ENCODE measurements at regions not wholly inside any gene's neighbourhood (a gene's known extent, or its start where the extent isn't known, plus 50 kb on each side); places are given as distances from the start of the nearest gene placed in this dataset.

- Histone ChIP-seq H3K27me3 (ENCODE audit: insufficient read depth, low read length) (no peaks in the 10 kb centered on the region), H3K4me3 (ENCODE audit: insufficient read depth, low read length) (no peak overlapping the region), H3K36me3 (ENCODE audit: insufficient read depth, low read length) (no peaks in the 10 kb centered on the region), H3K79me2 (ENCODE audit: insufficient read depth, low read length) (no peaks in the 10 kb centered on the region), H3K4me2 (ENCODE audit: insufficient read depth, low read length) (no peak overlapping the region), H3K27ac (ENCODE audit: low read depth, low read length) (no peak overlapping the region), H2AFZ (ENCODE audit: low read length) (no peak overlapping the region), H3K9me3 (ENCODE audit: low read depth, low read length) (peaks cover 3% of the 10 kb centered on the region), H4K20me1 (ENCODE audit: insufficient read depth, low read length) (no peaks in the 10 kb centered on the region), H3K4me1 (ENCODE audit: insufficient read depth, low read length) (no peaks in the 10 kb centered on the region)
- DNase-seq (ENCODE audit: insufficient read length, low spot score, missing footprints) = no peak
- no peak for TF ChIP-seq CTCF (IDR thresholded peaks at IDR 0.05; ENCODE audit: extremely low read depth, low read depth, low read length)
Measured at GRCh38 chr2:13917958-13918357, 714.6 kb upstream of the LRATD1 start.

- no peak for TF ChIP-seq CTCF (IDR thresholded peaks at IDR 0.05; ENCODE audit: extremely low read depth, low read depth, low read length)
- Histone ChIP-seq H3K4me3 (ENCODE audit: insufficient read depth, low read length) (no peak overlapping the region), H3K36me3 (ENCODE audit: insufficient read depth, low read length) (no peaks in the 10 kb centered on the region), H2AFZ (ENCODE audit: low read length) (no peak overlapping the region), H3K27me3 (ENCODE audit: insufficient read depth, low read length) (no peaks in the 10 kb centered on the region), H3K79me2 (ENCODE audit: insufficient read depth, low read length) (no peaks in the 10 kb centered on the region), H3K4me1 (ENCODE audit: insufficient read depth, low read length) (no peaks in the 10 kb centered on the region), H3K9me3 (ENCODE audit: low read depth, low read length) (peaks cover 3% of the 10 kb centered on the region), H3K27ac (ENCODE audit: low read depth, low read length) (no peak overlapping the region), H4K20me1 (ENCODE audit: insufficient read depth, low read length) (no peaks in the 10 kb centered on the region), H3K4me2 (ENCODE audit: insufficient read depth, low read length) (no peak overlapping the region)
- no peak for DNase-seq (ENCODE audit: insufficient read length, low spot score, missing footprints)
Measured at GRCh38 chr2:13919981-13920382, 712.5 kb upstream of the LRATD1 start.

GRCh38 chr2:13921245-13921644 lies 711.3 kb upstream of the LRATD1 start:
- no peak for DNase-seq (ENCODE audit: insufficient read length, low spot score, missing footprints)
- Histone ChIP-seq H3K4me3 (ENCODE audit: insufficient read depth, low read length) (no peak overlapping the region), H2AFZ (ENCODE audit: low read length) (no peak overlapping the region), H4K20me1 (ENCODE audit: insufficient read depth, low read length) (no peaks in the 10 kb centered on the region), H3K9me3 (ENCODE audit: low read depth, low read length) (peaks cover 3% of the 10 kb centered on the region), H3K27me3 (ENCODE audit: insufficient read depth, low read length) (no peaks in the 10 kb centered on the region), H3K4me1 (ENCODE audit: insufficient read depth, low read length) (no peaks in the 10 kb centered on the region), H3K27ac (ENCODE audit: low read depth, low read length) (no peak overlapping the region), H3K36me3 (ENCODE audit: insufficient read depth, low read length) (no peaks in the 10 kb centered on the region), H3K79me2 (ENCODE audit: insufficient read depth, low read length) (no peaks in the 10 kb centered on the region), H3K4me2 (ENCODE audit: insufficient read depth, low read length) (no peak overlapping the region)
- no peak for TF ChIP-seq CTCF (IDR thresholded peaks at IDR 0.05; ENCODE audit: extremely low read depth, low read depth, low read length)

- H2AFZ ChIP-seq (ENCODE audit: low read length) = no peak overlapping the region
- no peaks in the 10 kb centered on the region for H3K36me3 ChIP-seq (ENCODE audit: insufficient read depth, low read length)
- H3K27me3 ChIP-seq (ENCODE audit: insufficient read depth, low read length) = no peaks in the 10 kb centered on the region
- H3K79me2 ChIP-seq (ENCODE audit: insufficient read depth, low read length) = no peaks in the 10 kb centered on the region
- DNase-seq (ENCODE audit: insufficient read length, low spot score, missing footprints) = no peak
- no peaks in the 10 kb centered on the region for H3K4me1 ChIP-seq (ENCODE audit: insufficient read depth, low read length)
- H3K4me3 ChIP-seq (ENCODE audit: insufficient read depth, low read length) = no peak overlapping the region
- no peaks in the 10 kb centered on the region for H4K20me1 ChIP-seq (ENCODE audit: insufficient read depth, low read length)
- no peak for TF ChIP-seq CTCF (IDR thresholded peaks at IDR 0.05; ENCODE audit: extremely low read depth, low read depth, low read length)
- H3K27ac ChIP-seq (ENCODE audit: low read depth, low read length) = no peak overlapping the region
- H3K4me2 ChIP-seq (ENCODE audit: insufficient read depth, low read length) = no peak overlapping the region
- H3K9me3 ChIP-seq (ENCODE audit: low read depth, low read length) = peaks cover 3% of the 10 kb centered on the region
Measured at GRCh38 chr2:13923823-13924222, 708.7 kb upstream of the LRATD1 start.
